Ishikawa (cell line): ENCODE measurements at regions not wholly inside any gene's neighbourhood (a gene's known extent, or its start where the extent isn't known, plus 50 kb on each side); places are given as distances from the start of the nearest gene placed in this dataset.
A peak's percentile ranks its signal among the peaks of the same experiment; 100 is the strongest.

Experiments used
- CEBPB ChIP-seq: IDR thresholded peaks from 2 replicates; pipeline ENCODE4 v1.6.1; 2012
- EP300 ChIP-seq: IDR thresholded peaks from 2 replicates; pipeline ENCODE4 v1.6.1; 2012; ENCODE audit warnings: borderline replicate concordance
- FOXM1 ChIP-seq: IDR thresholded peaks from 2 replicates; pipeline ENCODE4 v1.6.1; 2012; ENCODE audit warnings: low read depth, borderline replicate concordance
- NFIC ChIP-seq: IDR thresholded peaks from 2 replicates; pipeline ENCODE4 v1.6.1; 2012
- RAD21 ChIP-seq: IDR thresholded peaks from 2 replicates; pipeline ENCODE4 v1.6.1; 2012; ENCODE audit warnings: low read depth
- REST ChIP-seq: IDR thresholded peaks from 2 replicates; pipeline ENCODE4 v1.6.1; 2012; ENCODE audit warnings: low read depth, mild to moderate bottlenecking
- TAF1 ChIP-seq: IDR thresholded peaks from 2 replicates; pipeline ENCODE4 v1.6.1; 2012; ENCODE audit warnings: low read depth, mild to moderate bottlenecking
- TCF12 ChIP-seq: IDR thresholded peaks from 2 replicates; pipeline ENCODE4 v1.6.1; 2012; ENCODE audit warnings: low read depth
- TEAD4 ChIP-seq: IDR thresholded peaks from 2 replicates; pipeline ENCODE4 v1.6.1; 2012
- YY1 ChIP-seq: IDR thresholded peaks from 2 replicates; pipeline ENCODE4 v1.6.1; 2012; ENCODE audit warnings: low read depth
- TF ChIP-seq, protein P1 (sequence below): IDR thresholded peaks from 2 replicates; pipeline ENCODE4 v1.6.1; 2012

DNA sequence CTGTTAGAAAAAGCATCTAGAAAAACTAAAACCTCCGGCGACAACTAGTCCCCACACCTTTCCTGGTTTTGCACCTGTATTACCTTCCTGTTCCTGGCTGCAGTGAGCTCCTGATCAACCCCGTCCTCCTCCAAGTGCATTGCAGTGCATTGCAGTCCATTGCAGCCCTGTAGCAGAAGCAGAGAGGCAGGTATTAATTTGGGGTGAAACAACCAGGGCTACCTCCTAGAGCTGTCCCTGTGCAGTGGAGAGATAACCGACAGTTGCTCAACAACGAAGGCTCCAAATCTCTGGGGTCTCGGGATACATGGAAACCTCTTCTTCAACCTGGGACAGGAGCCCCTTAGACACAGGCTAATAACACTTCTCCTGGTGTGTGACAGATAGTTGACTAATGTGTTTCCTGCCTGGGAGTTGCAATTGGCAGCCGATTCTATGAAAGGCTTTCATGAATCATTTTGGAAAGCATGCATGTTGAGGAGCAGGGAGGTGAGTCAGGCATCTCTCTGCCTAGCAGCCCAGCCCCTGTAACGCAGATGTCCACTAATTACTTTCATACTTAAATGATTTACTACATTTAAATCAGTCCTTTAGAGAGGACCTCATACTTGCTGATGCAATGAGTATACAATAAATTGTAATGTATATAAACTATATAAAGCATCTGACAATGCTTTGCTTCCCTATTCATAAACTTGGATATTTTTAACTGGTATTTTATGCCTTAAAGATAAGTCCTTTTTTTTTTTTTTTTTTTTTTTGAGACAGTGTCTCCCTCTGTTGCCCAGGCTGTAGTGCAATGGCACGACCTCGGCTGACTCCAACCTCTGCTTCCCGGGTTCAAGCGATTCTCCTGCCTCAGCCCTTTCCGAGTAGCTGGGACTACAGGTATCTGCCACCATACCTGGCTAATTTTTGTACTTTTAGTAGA lies 59.0 kb downstream of the PRR15 start:
- TF ChIP-seq RAD21: 0 out of 2 replicates have a peak, but pooled peaks have one; percentile 5
- TF ChIP-seq REST: no peak
- no peak for TF ChIP-seq TAF1
- TF ChIP-seq CEBPB: no peak
- TF ChIP-seq TCF12: no peak; the same call in 1 of the 2 replicates
- TF ChIP-seq YY1: no peak
- TF ChIP-seq, protein P1, sequence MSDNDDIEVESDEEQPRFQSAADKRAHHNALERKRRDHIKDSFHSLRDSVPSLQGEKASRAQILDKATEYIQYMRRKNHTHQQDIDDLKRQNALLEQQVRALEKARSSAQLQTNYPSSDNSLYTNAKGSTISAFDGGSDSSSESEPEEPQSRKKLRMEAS: no peak
- no peak for TF ChIP-seq FOXM1
- TF ChIP-seq TEAD4: peak; percentile 42; the same call in 1 of the 2 replicates
- TF ChIP-seq EP300: 0 out of 2 replicates have a peak, but pooled peaks have one; percentile 52
- TF ChIP-seq NFIC: peak; percentile 67
